GM19438 (cell line): ENCODE measurements at regions not wholly inside any gene's neighbourhood (a gene's known extent, or its start where the extent isn't known, plus 50 kb on each side); places are given as distances from the start of the nearest gene placed in this dataset.

Experiments
- ATAC-seq: cut with Tn5 transposase; IDR thresholded peaks from one replicate; pipeline ENCODE4 v1.9.1; 2021; ENCODE audit warnings: low read depth; ENCODE audit not compliant: unreplicated experiment

DNA sequence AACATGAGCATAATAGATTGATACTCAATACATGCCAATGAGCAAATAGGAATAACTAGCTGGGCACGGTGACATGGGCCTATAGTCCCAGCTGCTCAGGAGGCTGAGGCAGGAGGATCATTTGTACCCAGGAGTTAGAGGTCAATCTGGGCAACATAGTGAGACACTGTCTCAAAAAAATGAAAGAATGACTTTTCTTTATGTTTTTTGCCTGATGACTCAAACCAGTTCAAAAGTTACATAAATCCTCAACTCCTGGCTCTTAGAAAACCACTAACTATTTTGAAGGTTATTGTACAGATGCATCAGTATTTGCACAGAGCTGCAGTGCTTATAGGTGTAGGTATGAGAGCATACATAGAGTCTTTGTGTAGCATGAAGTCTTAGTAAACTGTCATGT lies 219.2 kb upstream of the RGS6 start:
- ATAC-seq, result no peak

DNA sequence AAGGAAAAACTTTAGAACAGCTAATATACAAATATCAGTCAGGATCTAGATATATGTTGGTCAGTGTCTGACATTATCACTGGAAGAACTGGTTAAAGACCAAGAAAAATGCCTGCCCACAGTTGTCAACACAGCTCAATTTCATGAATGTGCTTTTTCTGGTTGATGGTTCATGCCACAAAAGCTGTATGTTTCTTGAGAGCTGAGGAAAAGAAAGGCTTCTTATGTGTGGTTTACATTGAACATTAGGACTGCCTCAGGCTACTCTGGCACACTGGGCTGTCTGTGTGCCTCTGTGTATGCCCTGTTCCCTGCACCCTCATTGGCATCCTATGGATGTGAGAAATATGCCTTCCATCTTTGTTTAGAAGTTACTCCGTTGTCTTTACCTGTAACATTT lies 218.8 kb upstream of the RGS6 start:
- no peak for ATAC-seq

DNA sequence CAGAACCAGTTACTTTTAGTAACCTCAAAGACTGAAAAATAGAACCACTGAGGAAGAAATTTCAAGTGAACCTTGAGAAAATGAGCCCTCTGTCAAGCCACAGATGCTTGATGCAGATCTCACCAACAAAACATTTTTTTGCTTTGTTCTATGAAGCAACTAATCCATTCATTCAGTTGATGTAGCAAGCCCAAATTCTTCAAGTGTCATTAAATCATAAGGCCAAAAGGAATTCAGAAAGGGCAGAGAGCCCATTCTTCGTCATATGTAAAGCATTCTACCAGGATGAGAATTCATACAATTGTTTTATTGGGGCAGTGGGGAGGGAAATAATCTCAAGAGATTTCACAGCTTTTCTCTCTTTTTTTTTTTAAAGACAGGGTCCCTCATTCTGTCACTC lies 218.0 kb upstream of the RGS6 start:
- ATAC-seq, result no peak

DNA sequence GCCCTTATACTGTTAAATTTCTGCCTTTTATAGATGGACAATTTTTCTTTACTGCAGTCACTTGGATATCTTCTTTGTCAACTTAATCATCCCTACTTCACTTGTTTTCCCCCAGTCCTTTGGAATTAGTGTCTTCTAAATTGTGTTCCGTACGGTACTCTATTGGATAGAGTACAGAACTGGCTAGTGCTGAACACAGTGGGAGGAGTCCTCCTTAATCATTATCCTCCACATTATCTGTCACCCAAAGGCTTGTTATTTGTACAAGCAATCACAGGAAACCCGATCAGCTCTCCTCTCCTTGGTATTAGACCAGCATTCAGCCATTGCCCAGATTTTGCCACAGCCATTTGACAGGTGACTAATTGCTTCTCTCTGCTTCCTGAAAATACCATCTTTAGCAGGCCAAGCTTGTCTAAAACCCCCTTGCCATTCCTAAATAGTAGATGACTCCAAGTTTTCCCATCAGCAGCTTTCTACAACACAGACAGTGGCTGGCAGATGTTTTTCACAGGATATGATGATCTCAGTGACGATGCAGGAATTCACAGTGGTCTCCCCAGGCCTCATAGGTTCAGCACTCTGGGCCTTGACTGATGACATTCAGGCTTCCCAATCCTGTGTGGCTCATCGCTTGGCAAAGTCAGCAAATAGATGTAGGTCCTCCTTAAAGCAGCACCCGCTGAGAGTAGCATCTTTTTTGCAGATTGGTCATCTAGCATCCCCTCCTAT lies 216.0 kb upstream of the RGS6 start:
- ATAC-seq, result no peak

DNA sequence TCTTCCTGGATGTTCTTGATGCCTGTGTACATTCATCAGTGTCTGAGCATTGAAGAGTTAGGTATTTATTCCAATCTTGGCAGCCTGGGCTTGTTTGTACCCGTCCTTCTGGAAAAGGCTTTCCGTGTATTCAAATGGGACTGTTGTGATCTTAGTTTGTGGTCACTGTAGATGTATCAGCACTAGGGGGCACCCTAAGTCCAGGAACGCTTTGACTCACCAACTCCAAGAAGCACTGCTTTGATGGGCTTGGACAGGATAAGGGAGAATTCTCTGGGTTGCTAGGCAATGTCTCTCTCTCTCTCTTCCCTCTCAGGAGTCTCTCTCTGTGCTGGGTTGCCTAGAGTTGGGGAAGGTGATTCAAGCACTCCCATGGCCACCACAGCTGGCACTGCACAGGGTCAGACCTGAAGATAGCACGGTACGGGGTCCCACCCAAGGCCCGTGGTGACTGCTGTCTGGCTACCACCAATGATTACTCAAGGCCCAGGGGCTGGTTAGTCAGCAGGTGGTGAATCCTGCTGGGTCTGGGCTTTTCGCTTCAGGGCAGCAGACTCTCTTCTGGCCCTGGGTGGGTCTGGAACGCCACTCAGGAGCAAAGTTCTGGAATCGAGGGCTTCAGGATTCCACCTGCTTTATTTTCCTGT lies 211.1 kb upstream of the RGS6 start:
- no peak for ATAC-seq

DNA sequence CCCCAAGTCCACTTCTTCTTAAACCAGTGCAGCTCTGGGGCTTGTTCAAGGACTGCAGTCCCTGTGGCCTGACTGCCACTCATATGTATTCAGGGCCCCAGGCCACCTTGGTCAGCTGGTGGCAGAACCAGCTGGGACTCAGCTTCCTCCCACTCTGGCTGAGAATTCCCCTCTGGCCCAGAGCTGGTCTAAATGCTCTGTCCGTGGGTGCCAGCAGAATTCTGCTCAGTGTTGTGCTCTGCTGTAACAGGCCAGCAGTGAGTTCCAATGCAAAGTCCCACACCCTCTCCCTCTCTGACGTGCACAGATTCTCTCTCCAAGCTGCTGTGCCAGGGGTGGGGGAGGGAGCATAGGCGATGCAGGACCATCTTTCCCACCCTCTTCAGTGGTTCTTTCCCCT lies 210.4 kb upstream of the RGS6 start:
- ATAC-seq, result no peak

DNA sequence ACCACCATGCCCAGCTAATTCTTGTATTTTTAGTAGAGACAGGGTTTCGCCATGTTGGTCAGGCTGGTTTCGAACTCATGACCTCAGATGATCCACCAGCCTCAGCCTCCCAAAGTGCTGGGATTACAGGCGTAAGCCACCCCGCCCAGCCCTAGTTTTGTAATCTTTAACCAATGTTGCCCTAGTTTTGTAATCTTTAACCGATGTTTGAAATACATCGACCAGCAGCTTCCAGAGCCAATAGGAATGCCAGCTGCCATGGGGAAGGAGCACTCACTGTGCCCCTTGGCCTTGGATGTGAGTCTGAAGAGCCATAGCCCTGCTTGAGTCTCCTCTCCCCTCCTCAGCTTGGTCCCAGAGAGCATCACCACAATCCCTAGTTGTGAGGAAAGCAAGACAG lies 209.3 kb upstream of the RGS6 start:
- no peak for ATAC-seq

DNA sequence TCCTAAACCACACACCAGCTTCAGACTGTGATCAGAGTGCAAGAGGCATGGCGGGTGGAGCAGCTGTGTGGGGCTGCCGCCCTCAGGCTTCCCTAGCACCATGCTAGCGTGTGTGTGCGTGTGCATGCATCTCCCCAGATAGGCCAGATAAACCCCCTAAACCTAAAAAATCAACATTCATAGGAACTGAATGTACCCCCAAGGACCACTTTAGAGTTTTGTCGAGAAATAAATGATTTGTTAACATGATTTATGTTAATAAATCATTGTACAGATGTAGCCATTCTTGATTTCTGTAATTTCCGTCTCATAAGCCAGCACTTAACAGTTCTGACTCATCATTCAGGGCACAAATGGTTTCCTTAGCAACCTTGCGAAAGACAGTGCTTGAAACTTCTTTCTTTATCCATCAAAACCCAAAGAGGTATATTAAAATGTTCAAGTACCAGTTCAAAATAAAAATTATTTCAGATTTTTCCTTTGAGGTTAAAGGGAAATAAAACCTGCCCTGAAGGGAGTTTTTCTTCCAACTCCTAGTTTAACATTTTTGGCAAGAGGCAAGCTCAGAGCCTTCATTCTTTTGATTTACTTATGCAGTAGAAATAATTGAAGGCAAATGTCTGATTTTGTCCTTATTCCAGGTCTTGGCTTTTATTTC lies 206.2 kb upstream of the RGS6 start:
- ATAC-seq, result no peak

DNA sequence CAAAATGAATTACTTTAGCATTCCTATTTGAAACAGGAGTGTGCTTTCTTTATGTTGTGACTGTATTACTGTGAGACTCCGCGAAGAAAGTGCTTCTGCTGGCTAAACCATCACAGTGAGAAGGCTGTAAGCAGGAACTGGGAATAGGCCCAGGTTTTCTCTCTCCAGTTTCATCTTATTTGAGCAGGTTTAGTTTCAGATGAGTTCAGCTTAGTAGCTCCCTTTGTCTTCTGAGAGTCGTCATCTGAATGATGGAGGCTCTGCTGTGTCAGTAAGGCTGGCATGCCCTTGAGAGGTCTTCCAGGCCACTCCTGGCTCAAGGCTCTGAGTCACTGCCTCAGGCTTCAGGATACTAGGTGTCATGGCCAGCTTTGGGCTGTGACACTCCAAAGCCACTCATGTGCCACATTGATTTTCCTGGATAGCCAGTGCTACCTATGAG lies 205.6 kb upstream of the RGS6 start:
- ATAC-seq, result no peak

DNA sequence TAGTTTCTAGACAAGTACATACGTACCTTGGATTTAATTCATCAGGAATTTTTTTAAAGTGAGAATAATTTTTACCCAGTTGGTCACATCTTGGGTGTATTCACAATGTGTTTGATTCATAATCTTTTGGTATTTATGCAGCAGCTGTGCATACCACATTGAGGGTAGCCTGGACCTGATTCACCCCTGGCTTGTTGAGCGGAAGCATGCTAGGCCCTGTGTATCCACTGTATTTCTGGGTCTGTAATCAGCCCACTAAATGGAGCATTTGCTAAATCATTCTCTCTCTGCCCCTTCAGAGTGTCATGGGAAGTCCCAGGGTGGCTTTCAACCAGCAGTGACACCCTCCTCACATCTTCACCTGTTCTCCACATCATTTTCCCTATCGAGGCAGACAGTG lies 203.8 kb upstream of the RGS6 start:
- ATAC-seq, result no peak

DNA sequence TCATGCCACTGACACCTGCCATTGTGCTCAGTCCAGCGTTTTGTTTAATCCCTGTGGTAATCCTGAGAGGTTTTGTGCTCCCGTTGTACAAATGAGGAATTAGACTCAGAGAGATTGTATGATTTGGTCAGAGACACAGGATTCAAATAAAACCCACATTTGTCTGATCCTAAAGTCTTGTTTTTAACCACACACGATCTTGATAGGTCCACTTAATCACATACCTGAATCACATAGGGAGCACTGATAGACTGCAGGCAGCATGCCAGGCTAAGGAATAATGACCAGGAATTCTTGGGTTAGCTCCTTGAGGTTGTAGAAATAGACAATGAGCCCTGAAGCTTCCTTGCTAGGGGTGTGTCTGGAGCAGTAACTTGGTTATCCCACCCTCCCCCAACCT lies 202.6 kb upstream of the RGS6 start:
- no peak for ATAC-seq

DNA sequence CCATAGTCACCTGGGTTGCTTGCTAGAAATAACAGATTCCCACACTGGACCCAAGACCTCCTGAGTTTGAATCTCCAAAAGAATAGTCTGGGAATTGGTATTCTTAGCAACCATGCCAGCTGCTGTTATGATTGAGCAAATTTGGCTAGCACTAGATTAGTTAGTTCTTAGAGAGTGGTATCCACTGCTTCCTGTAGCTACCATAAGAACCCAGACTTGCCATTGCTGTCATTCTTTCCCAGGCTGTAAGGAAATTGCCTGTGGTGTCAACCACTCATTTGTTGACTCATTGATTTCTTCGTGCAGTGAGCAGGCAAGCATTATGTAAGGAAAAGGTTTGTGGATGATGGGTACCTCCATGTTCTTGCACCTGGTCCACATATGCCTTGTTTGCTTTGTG lies 201.8 kb upstream of the RGS6 start:
- no peak for ATAC-seq

DNA sequence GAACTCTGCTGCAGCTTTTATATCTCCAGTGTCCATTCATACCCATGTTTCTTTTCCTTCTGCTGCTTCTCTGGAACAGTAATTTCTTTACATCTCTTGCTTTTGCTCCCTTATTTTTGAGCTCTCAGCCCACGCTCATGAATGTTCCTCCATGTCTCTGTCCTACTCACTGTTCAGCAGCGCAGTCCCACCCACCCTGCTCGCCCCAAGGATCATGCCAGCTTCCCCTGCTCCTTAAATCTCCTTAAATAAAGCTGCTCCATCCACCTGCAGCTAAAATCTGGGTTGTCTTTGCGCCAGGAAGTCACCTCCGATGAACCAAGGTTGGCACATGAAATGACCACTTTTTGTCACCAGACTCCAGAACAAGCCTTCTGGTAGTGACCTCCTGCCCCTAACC lies 201.1 kb upstream of the RGS6 start:
- ATAC-seq, result no peak

DNA sequence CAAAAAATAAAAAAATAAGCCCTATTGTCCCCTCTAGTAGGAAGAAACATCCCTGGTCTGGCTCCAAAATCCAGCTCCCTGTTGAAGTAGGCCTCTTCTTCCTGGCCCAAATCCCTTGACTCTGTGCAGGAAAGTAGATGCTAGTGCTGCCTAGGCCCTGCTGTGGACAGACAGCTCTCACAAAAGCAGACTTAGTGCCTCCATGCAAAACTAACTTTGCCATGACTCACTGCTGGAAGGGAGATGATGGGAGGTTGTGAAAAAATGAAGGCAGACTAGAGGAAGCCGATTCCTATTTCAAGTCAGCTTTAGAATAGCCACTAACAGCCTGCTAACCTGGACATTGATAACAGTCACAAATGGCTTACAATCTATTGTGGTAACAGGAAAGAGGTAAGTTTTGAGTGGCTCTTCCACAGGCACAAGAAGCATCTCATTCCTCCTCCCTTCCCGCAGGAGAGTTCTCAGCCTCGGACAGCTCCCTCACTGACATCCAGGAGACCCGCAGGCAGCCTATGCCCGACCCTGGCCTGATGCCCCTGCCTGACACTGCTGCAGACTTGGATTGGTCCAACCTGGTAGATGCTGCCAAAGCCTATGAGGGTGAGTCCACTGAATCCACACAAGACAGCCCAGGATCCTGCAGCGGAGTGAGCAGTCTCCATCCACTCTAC lies 198.9 kb upstream of the RGS6 start:
- no peak for ATAC-seq

DNA sequence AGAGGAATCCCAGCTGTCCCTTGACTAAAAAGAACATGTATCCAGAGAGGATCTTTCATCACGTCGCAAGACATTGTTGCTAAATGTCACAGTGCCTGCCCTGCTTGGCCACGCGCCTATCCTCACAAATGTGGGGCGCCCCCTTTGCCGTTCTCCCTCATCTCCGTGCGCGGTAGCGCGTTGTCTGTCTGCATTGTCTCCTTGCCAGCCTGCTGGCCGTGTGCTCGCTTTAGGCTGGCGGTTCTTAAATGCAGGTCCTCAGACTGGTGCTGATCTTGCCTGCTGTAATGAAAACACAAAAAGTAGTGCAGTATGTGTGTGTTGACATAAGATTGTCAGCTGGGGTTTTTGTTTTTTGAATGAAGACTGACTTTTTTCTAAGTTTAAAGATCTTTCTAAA lies 198.2 kb upstream of the RGS6 start:
- ATAC-seq, result no peak

DNA sequence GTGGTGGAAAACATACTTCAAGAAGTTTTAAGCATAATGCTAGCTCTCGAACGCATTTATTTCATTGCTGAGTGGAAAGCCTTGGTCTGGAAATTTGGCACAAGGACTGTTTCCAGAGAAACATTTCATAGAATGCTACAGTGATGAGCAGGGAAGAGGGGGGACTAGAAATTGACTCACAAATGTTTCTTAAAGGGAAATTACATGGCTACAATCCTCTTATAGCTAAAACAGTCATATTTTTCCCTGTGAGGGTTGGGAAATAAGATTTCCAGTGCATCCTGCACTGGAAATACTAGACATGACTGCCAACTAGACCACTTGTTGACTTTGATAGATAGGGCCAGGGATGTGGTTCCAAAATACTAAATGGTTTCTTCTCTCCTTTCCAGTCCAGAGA lies 197.3 kb upstream of the RGS6 start:
- no peak for ATAC-seq

DNA sequence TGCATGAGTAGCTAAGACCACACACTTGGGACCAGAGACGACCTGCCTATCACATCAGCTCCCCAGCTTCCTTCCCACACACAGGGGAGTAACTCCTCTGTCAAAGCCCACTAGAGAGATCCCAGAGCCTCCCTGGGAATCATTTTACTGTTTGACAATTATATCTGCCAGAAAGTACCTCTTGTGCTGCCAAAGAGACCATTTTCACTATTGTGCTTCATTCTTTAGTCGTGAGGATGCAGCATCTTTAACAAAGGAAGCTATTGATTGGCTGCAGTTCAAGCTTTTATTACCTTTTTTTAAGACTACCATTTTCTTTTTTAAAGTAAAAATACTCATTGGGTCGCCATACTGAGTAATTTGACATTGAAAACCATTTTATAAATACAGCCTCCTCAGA lies 194.5 kb upstream of the RGS6 start:
- no peak for ATAC-seq

DNA sequence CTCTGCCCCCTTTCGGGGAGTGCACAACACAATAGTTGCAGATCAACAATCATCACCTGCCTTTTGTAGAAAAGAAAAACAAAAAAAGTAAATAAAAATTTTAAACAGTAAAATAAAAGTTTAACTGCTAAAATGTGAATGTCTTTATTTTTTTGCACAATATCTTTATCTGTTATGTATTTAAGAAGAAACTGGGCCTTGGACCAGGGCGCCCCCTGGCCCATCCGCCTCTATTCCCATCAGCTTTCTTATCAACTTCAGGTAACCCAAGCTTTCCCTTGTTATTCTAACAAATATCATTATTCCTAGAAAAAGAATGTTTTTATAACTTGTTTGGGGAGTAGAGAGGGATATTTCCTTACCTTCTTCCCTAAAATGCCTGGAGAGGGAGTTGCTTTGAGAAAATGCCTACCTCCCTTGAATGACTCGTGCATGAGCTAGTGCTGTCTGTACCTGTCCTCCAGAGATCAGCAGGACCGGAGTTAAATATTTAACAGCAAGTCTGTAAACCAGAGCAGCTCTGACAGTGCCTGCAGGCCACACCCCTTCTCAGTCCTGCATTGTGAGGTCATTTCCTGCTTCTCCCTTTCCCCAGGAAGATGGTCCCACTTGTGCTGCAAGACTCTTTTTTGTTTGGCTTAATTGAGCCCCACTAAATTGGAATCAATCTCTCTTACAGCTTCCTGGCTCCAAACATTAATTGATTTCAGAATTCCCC lies 192.8 kb upstream of the RGS6 start:
- no peak for ATAC-seq

DNA sequence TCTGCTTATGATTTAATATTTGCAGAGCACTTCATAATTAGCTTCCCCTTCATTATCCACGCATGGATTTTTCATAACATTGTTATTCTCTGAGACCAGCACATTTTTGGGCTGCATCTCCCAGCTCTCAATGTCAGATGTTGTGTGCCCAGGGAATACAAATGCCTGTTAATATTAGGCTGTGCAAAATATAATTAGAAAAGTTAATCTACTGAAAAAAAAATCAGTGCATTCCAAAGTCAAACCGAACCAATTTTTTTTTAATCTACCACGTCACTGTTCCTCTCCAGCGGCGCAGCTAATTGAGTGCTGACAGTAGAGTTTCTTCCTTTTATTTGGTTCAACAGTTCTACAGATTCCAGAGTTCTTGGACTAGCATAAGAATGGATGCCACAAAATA lies 191.0 kb upstream of the RGS6 start:
- ATAC-seq, result no peak

DNA sequence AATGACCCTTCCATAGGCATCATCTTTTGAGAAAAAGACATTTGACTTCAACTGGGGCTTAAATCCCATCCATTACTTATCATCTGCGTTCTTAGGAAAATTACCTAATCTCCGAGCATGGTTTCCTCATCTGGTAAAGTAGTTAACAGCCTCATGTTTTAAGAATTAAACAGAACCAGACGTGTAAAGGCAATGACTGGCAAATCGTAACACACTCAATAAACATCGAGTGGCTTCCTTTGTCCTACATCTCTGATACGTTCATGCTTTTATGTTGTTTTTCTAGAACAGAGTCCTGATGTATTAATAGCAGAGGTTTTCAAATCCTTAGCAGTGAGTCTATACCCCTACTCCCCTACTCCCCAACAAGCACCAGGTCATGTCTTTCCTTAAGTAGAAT lies 189.7 kb upstream of the RGS6 start:
- no peak for ATAC-seq

DNA sequence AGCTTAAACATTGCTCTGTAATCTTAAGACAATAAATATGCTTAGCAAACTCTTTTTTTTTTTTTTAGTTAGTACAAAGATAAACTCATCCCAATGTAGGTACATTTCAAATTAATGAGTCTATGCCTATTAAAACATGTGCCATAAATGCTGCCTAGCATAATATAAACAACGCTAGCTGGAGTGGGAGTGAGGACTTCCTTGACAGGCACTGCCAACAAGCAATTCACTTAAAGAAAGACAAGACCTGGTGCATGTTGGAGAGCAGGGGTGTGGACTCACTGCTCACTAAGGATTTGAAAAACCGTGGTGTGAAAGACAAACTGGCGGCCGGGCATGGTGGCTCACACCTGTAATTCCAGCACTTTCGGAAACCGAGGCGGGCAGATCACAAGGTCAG lies 187.2 kb upstream of the RGS6 start:
- ATAC-seq, result no peak
